CD14-positive monocyte (primary cell): ENCODE measurements at regions not wholly inside any gene's neighbourhood (a gene's known extent, or its start where the extent isn't known, plus 50 kb on each side); places are given as distances from the start of the nearest gene placed in this dataset.

Source experiments
- DNase-seq, 3 donors: peaks; one replicate each; pipeline ENCODE4 v3.0.0-alpha.2; 2011 to 2022
- H2AFZ ChIP-seq: 2 replicates; pipeline ENCODE4 v1.6.0; 2012; ENCODE audit warnings: mild to moderate bottlenecking, low read depth, low read length, inconsistent platforms; ENCODE audit not compliant: insufficient read depth, poor library complexity, severe bottlenecking
- H3K27ac ChIP-seq, 2 donors: 1 replicate in 1 of 2; 2 replicates in 1 of 2; pipeline ENCODE4 v1.5.1; 2012 to 2013; ENCODE audit warnings: low read length in 2 of 2, control low read depth in 1 of 2, inconsistent platforms in 1 of 2, low read depth in 1 of 2, mild to moderate bottlenecking in 1 of 2
- H3K27me3 ChIP-seq, 2 donors: one replicate each; pipeline versions ENCODE4 v1.6.0 to v1.6.1; 2011 to 2013; ENCODE audit warnings: low read length in 2 of 2; ENCODE audit not compliant: control insufficient read depth in 2 of 2, insufficient read depth in 2 of 2
- H3K36me3 ChIP-seq, 2 donors: replicated peaks in 1 of 2; 1 replicate in 1 of 2; 2 replicates in 1 of 2; pipeline versions ENCODE4 v1.5.1 to v1.6.1; 2012 to 2013; ENCODE audit warnings: low read length in 2 of 2, control low read depth in 1 of 2, inconsistent platforms in 1 of 2, mild to moderate bottlenecking in 1 of 2; ENCODE audit not compliant: insufficient read depth in 2 of 2, control insufficient read depth in 1 of 2
- H3K4me1 ChIP-seq, 2 donors: 1 replicate in 1 of 2; 2 replicates in 1 of 2; pipeline versions ENCODE4 v1.5.1 to v1.6.1; 2012 to 2013; ENCODE audit warnings: low read length in 2 of 2, control low read depth in 1 of 2, inconsistent platforms in 1 of 2, mild to moderate bottlenecking in 1 of 2, moderate library complexity in 1 of 2; ENCODE audit not compliant: insufficient read depth in 2 of 2, control insufficient read depth in 1 of 2
- H3K4me2 ChIP-seq: replicated peaks from 2 replicates; pipeline ENCODE3; 2012; ENCODE audit warnings: low read length, moderate library complexity, mild to moderate bottlenecking; ENCODE audit not compliant: poor library complexity, severe bottlenecking; ENCODE audit errors: extremely low read depth
- H3K4me3 ChIP-seq, 3 experiments: fragments of 200-600 bp in 1 of 3; sonication (generic) in 1 of 3; replicated peaks in 1 of 3; 1 replicate in 2 of 3; 2 replicates in 1 of 3; pipeline ENCODE4 v1.5.1; 2011 to 2013; ENCODE audit warnings: low read length in 3 of 3, mild to moderate bottlenecking in 3 of 3, control low read depth in 2 of 3, low read depth in 2 of 3, inconsistent platforms in 1 of 3, moderate library complexity in 1 of 3
- H3K79me2 ChIP-seq: 2 replicates; pipeline ENCODE4 v1.6.0; 2012; ENCODE audit warnings: mild to moderate bottlenecking, control low read depth, inconsistent platforms, low read length, moderate library complexity; ENCODE audit not compliant: insufficient read depth
- H3K9ac ChIP-seq: 2 replicates; pipeline ENCODE4 v1.6.0; 2017; ENCODE audit warnings: low read length, mild to moderate bottlenecking; ENCODE audit not compliant: insufficient read depth, poor library complexity, severe bottlenecking
- H3K9me3 ChIP-seq, 2 donors: replicated peaks in 1 of 2; 1 replicate in 1 of 2; 2 replicates in 1 of 2; pipeline versions ENCODE4 v1.5.1 to v1.6.1; 2012 to 2013; ENCODE audit warnings: low read length in 2 of 2, control low read depth in 1 of 2; ENCODE audit not compliant: control insufficient read depth in 1 of 2, insufficient read depth in 1 of 2
- H4K20me1 ChIP-seq: 2 replicates; pipeline ENCODE4 v1.6.0; 2012; ENCODE audit warnings: mild to moderate bottlenecking, low read length, control low read depth, moderate library complexity; ENCODE audit not compliant: insufficient read depth
- H3K27ac Mint-ChIP-seq, 7 donors: one replicate each; pipeline ENCODE4 v1.8.0; 2020; ENCODE audit warnings: mild to moderate bottlenecking in 7 of 7, mixed read lengths in 7 of 7, moderate library complexity in 6 of 7, inconsistent platforms in 2 of 7
- H3K27me3 Mint-ChIP-seq, 3 donors: one replicate each; pipeline ENCODE4 v1.8.0; 2021 to 2022; ENCODE audit warnings: low read depth in 3 of 3, mild to moderate bottlenecking in 3 of 3, mixed read lengths in 3 of 3, moderate library complexity in 3 of 3, inconsistent platforms in 1 of 3
- H3K36me3 Mint-ChIP-seq, 2 donors: one replicate each; pipeline ENCODE4 v1.8.0; 2020; ENCODE audit warnings: mixed read lengths in 2 of 2, inconsistent platforms in 1 of 2, mild to moderate bottlenecking in 1 of 2
- H3K4me1 Mint-ChIP-seq: one replicate; pipeline ENCODE4 v1.8.0; 2020; ENCODE audit warnings: mild to moderate bottlenecking, mixed read lengths
- H3K4me3 Mint-ChIP-seq, 2 donors: one replicate each; pipeline ENCODE4 v1.8.0; 2020; ENCODE audit warnings: mild to moderate bottlenecking in 2 of 2, mixed read lengths in 2 of 2, moderate library complexity in 1 of 2
- H3K9me3 Mint-ChIP-seq, 7 donors: one replicate each; pipeline ENCODE4 v1.8.0; 2020 to 2022; ENCODE audit warnings: mixed read lengths in 7 of 7, mild to moderate bottlenecking in 6 of 7, moderate library complexity in 6 of 7, inconsistent platforms in 2 of 7
- CTCF ChIP-seq: fragments of 200-600 bp; IDR thresholded peaks from one replicate; pipeline ENCODE4 v1.8.0; 2022; ENCODE audit warnings: antibody characterized with exemption, mild to moderate bottlenecking
- WGBS: methylation state at CpG from one replicate; pipeline ENCODE4 v1.1.5; 2013; ENCODE audit warnings: missing lambda C conversion rate; ENCODE audit not compliant: insufficient coverage; 5-methylcytosine and 5-hydroxymethylcytosine counted together
- intact Hi-C, 2 donors: fragments of 100-400 bp; cut with micrococcal nuclease; formaldehyde crosslinking; loops; one replicate each; pipeline versions ENCODE4 v1.15.0 to v1.15.1; 2023

- H3K4me1 ChIP-seq, result no peaks in the 10 kb centered on the region
- H3K9me3 ChIP-seq, result no peaks in the 10 kb centered on the region
- H3K9ac ChIP-seq, result no peak overlapping the region
- Mint-ChIP-seq H3K4me1 (no peaks in the 10 kb centered on the region), H3K27me3 (peaks cover 2 to 5% (median 3%) of the 10 kb centered on the region in 3 donors), H3K4me3 (no peak overlapping the region), H3K27ac (no peak overlapping the region), H3K36me3 (no peaks in the 10 kb centered on the region), H3K9me3 (peaks cover 0 to 2% (median 0%) of the 10 kb centered on the region in 7 donors)
- H2AFZ ChIP-seq, result no peak overlapping the region
- no peak for TF ChIP-seq CTCF
- 93% methylated on average over 1 of the region's 1 CpG for WGBS
- no peaks in the 10 kb centered on the region for H3K27me3 ChIP-seq
- no peak overlapping the region for H3K4me3 ChIP-seq
- H3K4me2 ChIP-seq, result no peak overlapping the region
- no peak for DNase-seq
- H3K79me2 ChIP-seq, result no peaks in the 10 kb centered on the region
- no peak overlapping the region for H3K27ac ChIP-seq
- H4K20me1 ChIP-seq, result no peaks in the 10 kb centered on the region
- H3K36me3 ChIP-seq, result no peaks in the 10 kb centered on the region
- intact Hi-C loops, result no loop called here
These were observed 106.3 kb downstream of the KLF6 start for GRCh38 chr10:3678629-3679227.

- Histone ChIP-seq H3K36me3 (no peaks in the 10 kb centered on the region), H3K27ac (no peak overlapping the region), H3K27me3 (no peaks in the 10 kb centered on the region), H2AFZ (no peak overlapping the region), H3K79me2 (no peaks in the 10 kb centered on the region), H3K4me3 (no peak overlapping the region), H3K4me1 (peaks cover 7 to 9% of the 10 kb centered on the region in 2 donors), H3K9ac (no peak overlapping the region), H3K9me3 (no peaks in the 10 kb centered on the region), H3K4me2 (no peak overlapping the region), H4K20me1 (no peaks in the 10 kb centered on the region)
- Mint-ChIP-seq H3K9me3 (peaks cover 0 to 2% (median 0%) of the 10 kb centered on the region in 7 donors), H3K36me3 (no peaks in the 10 kb centered on the region), H3K4me3 (no peak overlapping the region), H3K27me3 (peaks cover 0 to 3% (median 2%) of the 10 kb centered on the region in 3 donors), H3K4me1 (peaks cover 8% of the 10 kb centered on the region), H3K27ac (no peak overlapping the region)
- no peak for TF ChIP-seq CTCF
- intact Hi-C loops, result no loop called here
- DNase-seq, result no peak
- WGBS, result 82% methylated on average over 4 of the region's 5 CpGs
These were observed 108.4 kb downstream of the KLF6 start for GRCh38 chr10:3676564-3676963.
